Body of pancreas (tissue), 4 donors: ENCODE measurements at regions not wholly inside any gene's neighbourhood (a gene's known extent, or its start where the extent isn't known, plus 50 kb on each side); places are given as distances from the start of the nearest gene placed in this dataset.

ENCODE experiments used
- ATAC-seq: fragments of 150-250 bp; one replicate; pipeline ENCODE4 v1.9.1; 2016
- DNase-seq, 4 donors: peaks; one replicate each; pipeline ENCODE4 v3.0.0-alpha.2; 2019
- H3K27ac ChIP-seq, 4 donors: fragments of 200-600 bp; sonication (generic); 1 replicate in 3 of 4; 2 replicates in 1 of 4; pipeline versions ENCODE4 v1.5.1 to v1.6.1; 2016 to 2019; ENCODE audit warnings: mild to moderate bottlenecking in 1 of 4, mixed read lengths in 1 of 4, moderate library complexity in 1 of 4
- H3K27me3 ChIP-seq, 2 donors: fragments of 200-600 bp; sonication (generic); one replicate each; pipeline ENCODE4 v1.6.0; 2016; ENCODE audit warnings: mild to moderate bottlenecking in 1 of 2
- H3K36me3 ChIP-seq, 2 donors: fragments of 200-600 bp; sonication (generic); replicated peaks in 1 of 2; 2 replicates each; pipeline ENCODE4 v1.5.1; 2016; ENCODE audit warnings: low read depth in 2 of 2; ENCODE audit not compliant: insufficient read depth in 1 of 2
- H3K4me1 ChIP-seq: fragments of 200-600 bp; sonication (generic); one replicate; pipeline ENCODE4 v1.6.0; 2016
- H3K4me3 ChIP-seq, 2 donors: fragments of 200-600 bp; sonication (generic); 1 replicate in 1 of 2; 2 replicates in 1 of 2; pipeline ENCODE4 v1.5.1; 2016 to 2019
- H3K9me3 ChIP-seq, 3 donors: fragments of 200-600 bp; sonication (generic); 1 replicate in 2 of 3; 2 replicates in 1 of 3; pipeline ENCODE4 v1.5.1; 2016
- CTCF ChIP-seq, 7 experiments: fragments of 450-650 bp in 4 of 7; fragments of 200-600 bp in 3 of 7; sonication (generic) in 3 of 7; IDR thresholded peaks; one replicate each; pipeline ENCODE4 v1.5.1; 2016 to 2019; ENCODE audit warnings: antibody characterized with exemption in 7 of 7
- POLR2A ChIP-seq, 3 donors: fragments of 450-650 bp; IDR thresholded peaks; one replicate each; pipeline ENCODE4 v1.6.1; 2016; ENCODE audit warnings: antibody characterized with exemption in 3 of 3, mild to moderate bottlenecking in 2 of 3
- WGBS, 2 donors: methylation state at CpG; one replicate each; pipeline ENCODE4 v1.1.5; 2017; 5-methylcytosine and 5-hydroxymethylcytosine counted together
- intact Hi-C: fragments of 100-400 bp; cut with DNase I; formaldehyde crosslinking; loops from one replicate; pipeline ENCODE4 v1.15.1; 2023

DNA sequence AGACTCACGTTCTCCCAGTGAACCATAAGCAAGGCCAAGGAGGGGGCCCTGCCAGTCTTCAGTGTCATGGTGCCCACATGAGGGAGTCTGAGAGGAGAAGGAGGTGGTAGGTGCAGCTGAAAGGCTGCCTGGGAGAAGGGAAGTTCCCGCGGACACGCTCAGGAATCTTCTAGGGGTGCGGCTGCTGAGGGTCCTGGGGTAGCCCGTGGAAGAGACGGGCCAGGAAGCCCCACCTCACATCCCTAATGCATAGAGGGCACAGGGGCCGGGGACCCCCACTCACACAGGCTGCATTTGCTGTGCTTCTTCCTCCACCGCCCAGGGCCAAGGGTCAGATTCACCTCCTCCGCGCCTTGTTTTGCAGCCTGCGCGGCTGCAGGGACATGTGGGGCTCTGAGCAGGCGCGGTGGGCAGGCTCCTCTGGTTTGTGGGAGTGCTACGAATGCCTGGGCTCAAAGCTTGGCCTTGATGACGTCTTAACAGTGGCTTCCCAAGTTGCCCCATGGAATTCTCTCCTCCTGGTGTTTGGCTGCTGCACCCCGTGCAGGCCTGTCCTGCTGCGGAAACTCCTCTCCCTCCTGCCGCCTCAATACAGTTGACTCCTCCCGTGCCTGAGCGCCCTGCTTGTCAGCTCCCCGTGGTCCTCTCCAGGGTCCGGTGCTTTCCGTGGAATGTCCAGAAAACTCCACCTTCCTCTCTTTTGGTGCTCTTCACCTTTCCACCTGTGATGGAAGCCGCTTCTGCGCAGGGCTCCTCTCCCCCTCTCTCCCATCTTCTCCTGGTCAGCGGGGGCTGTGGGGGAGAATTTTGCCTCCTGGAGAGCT is 95.7 kb downstream of the VAPA start:
- TF ChIP-seq POLR2A (IDR thresholded peaks at IDR 0.05) (no peak), CTCF (IDR thresholded peaks at IDR 0.05) (no peak)
- Histone ChIP-seq H3K4me3 (no peak overlapping the region), H3K27me3 (no peaks in the 10 kb centered on the region), H3K9me3 (no peaks in the 10 kb centered on the region), H3K27ac (peak overlapping the region in 3 of 4 donors; percentile 64 to 81 (median 70)), H3K4me1 (peaks cover 38% of the 10 kb centered on the region), H3K36me3 (no peaks in the 10 kb centered on the region)
- intact Hi-C loops = no loop called here
- 90 to 95% methylated on average over 17 to 28 of the region's 28 CpGs for WGBS, 2 donors
- ATAC-seq (no peak), DNase-seq (peak in 1 of 4 donors; percentile 1)

DNA sequence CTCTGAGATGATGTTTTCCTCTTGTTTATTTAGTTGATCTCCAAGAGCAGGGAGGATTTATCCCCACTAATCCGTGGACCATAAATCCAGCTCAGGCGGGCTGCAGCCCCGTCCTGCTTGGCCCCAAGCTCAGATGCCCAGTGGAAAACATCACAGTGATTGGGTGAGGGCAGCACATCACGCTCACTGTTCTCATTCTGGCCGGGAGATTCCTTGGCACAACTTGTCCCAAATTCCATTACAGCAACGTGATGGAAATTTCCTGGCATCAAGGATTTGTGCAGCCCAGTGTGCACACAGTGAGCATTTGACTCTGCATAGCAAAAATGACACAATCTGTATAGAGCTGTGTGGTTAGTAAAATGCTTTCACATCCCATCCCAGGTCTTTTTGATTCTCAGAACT is 96.8 kb downstream of the VAPA start:
- Histone ChIP-seq H3K4me3 (no peak overlapping the region), H3K9me3 (no peaks in the 10 kb centered on the region), H3K36me3 (no peaks in the 10 kb centered on the region), H3K27me3 (no peaks in the 10 kb centered on the region), H3K4me1 (peaks cover 38% of the 10 kb centered on the region), H3K27ac (peak overlapping the region; percentile 30 to 81 (median 67))
- TF ChIP-seq CTCF (IDR thresholded peaks at IDR 0.05) = no peak
- TF ChIP-seq POLR2A (IDR thresholded peaks at IDR 0.05) = peak in 2 of 3 donors; percentile 41 to 46
- peak; percentile 91 for ATAC-seq
- intact Hi-C loops = no loop called here
- DNase-seq = peak; percentile 59 to 79 (median 66)
- 45 to 65% methylated on average over 6 of the region's 6 CpGs for WGBS, 2 donors

- 70 to 72% methylated on average over 4 of the region's 4 CpGs for WGBS, 2 donors
- Histone ChIP-seq H3K9me3 (no peaks in the 10 kb centered on the region), H3K4me1 (peaks cover 39% of the 10 kb centered on the region), H3K4me3 (no peak overlapping the region), H3K36me3 (no peaks in the 10 kb centered on the region), H3K27ac (peak overlapping the region in 3 of 4 donors; percentile 64 to 81 (median 70)), H3K27me3 (no peaks in the 10 kb centered on the region)
- ATAC-seq (no peak), DNase-seq (no peak)
- TF ChIP-seq CTCF (IDR thresholded peaks at IDR 0.05) (no peak), POLR2A (IDR thresholded peaks at IDR 0.05) (no peak)
- intact Hi-C loops = no loop called here
Observed at GRCh38 chr18:10011061-10011460, 97.2 kb downstream of the VAPA start.

DNA sequence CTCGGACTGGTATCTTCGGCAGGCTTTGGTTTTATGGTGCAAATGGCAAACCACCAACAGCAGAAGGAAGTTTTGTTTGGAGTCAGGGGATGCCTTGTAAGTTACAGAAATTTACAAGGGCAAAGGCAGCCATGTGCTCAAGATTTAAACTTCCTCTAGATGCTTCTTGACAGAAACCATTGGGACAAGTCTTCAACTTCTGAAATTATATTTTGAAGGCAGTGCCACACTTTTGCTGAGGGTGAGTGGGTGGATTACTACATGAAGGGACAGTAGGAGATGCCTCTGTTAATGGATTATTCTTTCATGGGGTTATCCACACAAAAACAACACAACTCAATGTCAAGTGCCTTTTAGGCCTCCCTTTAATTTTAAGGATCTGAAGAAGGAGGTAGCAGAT is 97.9 kb downstream of the VAPA start:
- no peak for TF ChIP-seq POLR2A (IDR thresholded peaks at IDR 0.05)
- TF ChIP-seq CTCF (IDR thresholded peaks at IDR 0.05) = no peak
- Histone ChIP-seq H3K27ac (peak overlapping the region in 3 of 4 donors; percentile 64 to 81 (median 70)), H3K9me3 (no peaks in the 10 kb centered on the region), H3K27me3 (no peaks in the 10 kb centered on the region), H3K4me1 (peaks cover 38% of the 10 kb centered on the region), H3K4me3 (no peak overlapping the region), H3K36me3 (no peaks in the 10 kb centered on the region)
- ATAC-seq = no peak
- WGBS, 2 donors = 83 to 96% methylated on average over 2 of the region's 2 CpGs
- no peak for DNase-seq
- intact Hi-C loops = no loop called here

DNA sequence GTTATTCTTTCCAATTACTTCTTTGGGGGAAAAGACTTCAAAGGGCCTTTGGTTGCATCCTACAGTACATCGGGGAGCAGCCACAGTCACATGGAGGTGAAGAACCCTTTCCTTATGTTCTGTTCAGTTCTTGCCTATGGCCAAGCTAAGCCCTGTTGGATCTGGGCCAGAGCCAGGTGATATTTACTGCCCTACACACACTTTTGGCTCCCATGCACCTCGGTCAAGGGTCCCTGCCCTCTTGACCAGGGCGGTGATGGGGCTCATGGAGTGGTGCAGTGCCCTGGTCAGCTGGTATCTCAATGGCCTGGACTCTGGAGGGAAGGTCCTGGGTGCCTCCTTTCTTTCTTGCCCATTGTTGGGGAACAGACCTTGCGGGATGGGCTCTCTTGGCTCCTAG is 98.7 kb downstream of the VAPA start:
- Histone ChIP-seq H3K36me3 (no peaks in the 10 kb centered on the region), H3K27ac (no peak overlapping the region), H3K27me3 (no peaks in the 10 kb centered on the region), H3K4me3 (no peak overlapping the region), H3K4me1 (peaks cover 30% of the 10 kb centered on the region), H3K9me3 (no peaks in the 10 kb centered on the region)
- ATAC-seq = no peak
- TF ChIP-seq CTCF (IDR thresholded peaks at IDR 0.05) (no peak), POLR2A (IDR thresholded peaks at IDR 0.05) (no peak)
- DNase-seq = peak in 1 of 4 donors; percentile 1
- WGBS, 2 donors = 88 to 96% methylated on average over 4 of the region's 4 CpGs
- intact Hi-C loops = no loop called here
